ENCODE measurements at regions not wholly inside any gene's neighbourhood (a gene's known extent, or its start where the extent isn't known, plus 50 kb on each side); places are given as distances from the start of the nearest gene placed in this dataset.

GRCh38 chr5:163614787-163615186 lies 109.4 kb downstream of the MAT2B start:
- TF ChIP-seq JUN (CRISPR knock-in tag; IDR thresholded peaks at IDR 0.05), result no peak
- no peak for TF ChIP-seq CTCF (IDR thresholded peaks at IDR 0.05)
- no peak for TF ChIP-seq FOXJ3 (CRISPR knock-in tag; IDR thresholded peaks at IDR 0.05; ENCODE audit: borderline replicate concordance)
- TF ChIP-seq ZNF138 (CRISPR knock-in tag; conservative IDR thresholded peaks at IDR 0.05), result no peak
- no peak for TF ChIP-seq ELF4 (CRISPR knock-in tag; IDR thresholded peaks at IDR 0.05; ENCODE audit: low read depth)
- TF ChIP-seq CDX4 (CRISPR knock-in tag; IDR thresholded peaks at IDR 0.05; ENCODE audit: borderline replicate concordance), result no peak
